ENCODE measurements at regions not wholly inside any gene's neighbourhood (a gene's known extent, or its start where the extent isn't known, plus 50 kb on each side); places are given as distances from the start of the nearest gene placed in this dataset.
A peak's percentile ranks its signal among the peaks of the same experiment; 100 is the strongest.
"Not testable (repeated sequence)": the region's sequence is repeated elsewhere in the genome, so short reads cannot be mapped to it uniquely, and the experiment has no call there.

DNA sequence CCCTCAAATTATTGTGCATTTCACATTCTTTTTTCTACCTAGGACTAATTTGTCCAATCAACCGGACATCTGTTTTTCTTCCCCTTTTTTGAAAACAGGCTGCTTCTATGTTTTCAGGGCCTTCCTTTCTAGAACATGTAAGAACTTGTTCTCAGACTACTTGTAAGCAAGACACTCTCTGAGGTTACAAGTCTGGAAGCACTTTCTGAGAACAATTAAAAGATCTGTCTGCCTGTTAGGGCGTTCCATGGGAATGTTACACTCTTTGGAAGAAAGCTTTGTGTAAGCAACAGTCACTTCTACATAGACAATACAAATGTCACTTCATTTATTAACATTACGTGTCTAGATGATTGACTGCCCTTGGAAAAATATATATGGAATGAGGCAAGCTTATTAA is 50.9 kb upstream of the HSPB3 start:
- no peak for FAIRE-seq

DNA sequence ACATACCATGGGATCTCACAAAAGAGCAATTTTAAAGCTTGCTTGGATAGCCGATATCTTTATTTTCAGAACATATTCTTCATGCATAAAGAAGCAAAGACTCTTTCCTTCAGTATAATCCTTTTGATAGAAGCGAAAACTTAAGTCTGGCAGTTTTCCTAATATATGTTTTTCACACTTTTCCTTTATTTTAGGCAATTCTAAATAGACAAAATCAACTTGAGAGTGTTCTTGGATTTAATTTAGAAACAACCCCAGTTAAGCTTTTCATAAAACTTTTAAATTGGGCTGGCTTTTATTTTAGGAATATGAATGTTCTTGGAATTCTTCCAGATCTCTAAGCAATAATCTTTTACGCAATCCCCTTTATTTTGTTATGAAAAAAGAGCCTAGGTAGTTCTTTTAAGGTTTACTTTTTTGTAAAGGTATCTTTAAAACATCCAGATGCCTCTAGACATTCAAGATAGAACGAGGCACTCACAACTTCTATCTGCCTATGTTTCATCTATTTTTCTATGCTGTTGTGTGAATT is 51.5 kb upstream of the HSPB3 start:
- no peak for FAIRE-seq

DNA sequence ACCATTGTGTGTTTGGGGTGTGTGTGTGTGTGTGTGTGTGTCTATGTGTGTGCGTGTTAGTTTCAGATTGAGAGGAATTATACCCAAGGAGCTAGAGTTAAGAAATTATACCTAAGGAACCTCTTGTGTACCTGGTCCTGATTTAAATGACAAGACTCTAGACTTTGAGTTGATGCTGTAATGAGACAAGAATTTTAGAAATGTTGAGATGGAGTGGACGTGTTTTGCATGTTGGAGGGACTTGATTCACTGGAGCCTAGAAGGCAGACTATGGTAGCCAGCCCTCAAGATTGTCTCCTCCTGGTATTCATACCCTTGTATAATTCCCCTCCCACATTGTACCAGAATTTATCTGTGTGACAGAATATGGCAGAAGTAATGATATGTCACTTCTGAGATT is 52.4 kb upstream of the HSPB3 start:
- no peak for FAIRE-seq

DNA sequence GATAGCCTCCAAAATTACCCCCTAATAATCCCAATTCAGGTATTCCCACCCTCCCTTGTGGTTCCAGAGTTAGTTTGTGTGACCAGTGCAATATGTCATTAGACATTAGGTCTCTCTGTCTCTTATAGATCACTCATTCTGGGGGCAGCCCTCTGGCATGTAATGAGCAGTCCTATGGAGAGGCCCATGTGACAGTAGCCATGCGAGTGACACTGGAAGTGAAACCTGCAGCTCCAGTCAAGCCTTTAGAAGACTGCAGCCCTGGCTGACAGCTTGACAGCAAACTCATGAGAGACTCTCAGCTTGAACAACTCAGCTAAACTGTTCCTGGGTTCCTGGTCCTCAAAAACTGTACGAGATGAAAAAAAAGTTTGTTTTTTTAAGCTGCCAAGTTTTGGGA is 54.0 kb upstream of the HSPB3 start:
- FAIRE-seq, result no peak

DNA sequence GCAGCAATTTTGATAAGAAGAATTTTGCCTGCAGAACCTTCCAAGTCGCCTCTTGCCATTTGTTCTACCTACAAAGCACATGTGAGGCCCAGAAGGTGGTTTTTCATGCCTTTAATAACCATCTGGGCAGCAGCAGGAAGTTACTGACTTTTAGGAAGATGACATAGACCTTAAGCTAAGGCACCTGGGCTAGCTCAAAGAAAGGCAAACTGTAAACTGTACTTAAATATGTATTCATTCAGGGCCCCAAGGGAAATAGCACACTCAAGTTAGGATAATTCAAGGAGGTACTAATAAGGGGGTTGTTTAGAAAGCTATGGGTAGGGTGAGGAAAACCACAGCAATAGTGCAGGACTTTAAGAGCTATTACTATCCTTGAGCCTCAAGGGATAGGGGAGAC is 57.3 kb upstream of the HSPB3 start:
- no peak for FAIRE-seq

DNA sequence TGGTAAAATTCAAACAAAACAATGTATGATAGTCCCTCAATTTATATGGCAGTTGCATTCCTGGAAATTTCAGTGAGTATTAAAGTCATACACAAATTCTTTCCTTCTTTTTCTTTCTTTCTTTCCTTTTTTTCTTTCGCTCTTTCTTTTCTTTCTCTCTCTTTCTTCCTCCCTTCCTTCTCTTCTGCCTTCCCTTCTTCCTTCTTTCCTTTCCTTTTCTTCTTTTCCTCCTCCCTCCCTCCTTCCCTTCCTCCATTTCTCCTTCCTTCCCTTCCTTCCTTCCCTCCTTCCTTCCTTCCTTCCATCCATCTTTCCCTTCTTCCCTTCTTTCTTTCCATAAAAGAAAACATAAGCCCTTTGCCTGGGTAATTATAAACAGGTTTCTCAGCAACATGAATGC is 58.1 kb upstream of the HSPB3 start:
- FAIRE-seq, result no peak

GRCh38 chr5:54393007-54393406 is 62.5 kb upstream of the HSPB3 start:
- not testable (repeated sequence) for FAIRE-seq

GRCh38 chr5:54390539-54391031 is 64.9 kb upstream of the HSPB3 start:
- FAIRE-seq, result no peak

- FAIRE-seq, result peak; percentile 99
Measured at GRCh38 chr5:54390015-54390414, 65.5 kb upstream of the HSPB3 start.

- not testable (repeated sequence) for FAIRE-seq
Measured at GRCh38 chr5:54389399-54389798, 66.1 kb upstream of the HSPB3 start.

DNA sequence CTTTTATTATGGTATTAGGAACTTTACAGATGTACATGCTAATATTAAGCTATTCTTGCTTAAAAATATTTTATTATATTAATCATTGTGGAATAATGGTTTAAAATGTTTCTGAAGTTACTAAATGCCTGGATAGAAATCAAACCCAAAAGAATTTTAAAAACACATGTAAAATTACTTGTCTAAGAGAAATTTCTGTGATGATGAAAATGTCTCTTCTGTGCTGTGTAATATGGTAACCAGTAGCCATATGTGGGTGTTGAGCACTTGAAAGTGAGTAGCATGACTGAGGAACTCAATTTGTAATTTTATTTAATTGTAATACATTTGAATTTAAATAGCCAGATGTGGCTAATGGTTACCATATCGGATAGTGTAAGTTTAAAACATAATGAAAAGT is 66.7 kb upstream of the HSPB3 start:
- no peak for FAIRE-seq

DNA sequence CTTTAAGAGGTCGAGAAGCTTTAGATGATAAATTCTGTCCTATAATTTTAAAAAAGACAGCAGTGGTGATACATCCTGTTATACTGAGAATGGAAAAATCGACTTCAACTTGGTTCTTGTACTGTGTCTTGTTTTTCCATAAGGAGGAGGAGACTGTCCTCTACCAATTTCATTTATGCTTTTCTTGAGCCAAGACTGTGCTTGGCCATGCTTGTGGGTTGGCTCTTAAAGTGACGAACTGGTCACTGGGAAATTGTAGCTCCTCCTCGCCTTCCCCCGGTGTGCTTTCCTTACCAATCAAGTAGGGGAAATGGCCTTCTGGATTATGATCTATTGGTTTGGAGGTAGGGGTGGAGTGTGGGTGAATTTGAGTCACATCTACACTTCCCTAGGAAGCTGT is 67.1 kb upstream of the HSPB3 start:
- no peak for FAIRE-seq

GRCh38 chr5:54387659-54388232 is 67.8 kb upstream of the HSPB3 start:
- FAIRE-seq, result peak; percentile 9

DNA sequence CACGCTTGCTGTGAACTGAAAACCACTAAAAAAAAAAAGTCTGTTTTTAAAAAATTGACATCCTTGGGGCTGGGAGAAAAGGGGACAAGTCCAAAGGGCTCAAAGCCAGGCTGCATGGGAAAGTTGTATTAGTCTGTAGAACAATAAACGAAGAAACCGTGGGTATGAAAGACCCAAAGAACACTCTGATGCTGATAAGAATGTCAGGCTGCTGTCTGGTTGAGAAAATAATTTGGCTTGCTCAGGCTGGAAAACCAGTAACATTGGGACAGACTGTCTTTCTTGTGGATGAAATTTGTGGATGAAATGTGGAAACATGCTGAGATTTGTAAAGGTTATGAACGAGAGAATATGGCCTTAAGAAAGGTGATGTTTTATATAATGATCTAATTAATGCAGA is 68.5 kb upstream of the HSPB3 start:
- FAIRE-seq, result no peak

- FAIRE-seq, result no peak
Measured at GRCh38 chr5:54385994-54386393, 69.5 kb upstream of the HSPB3 start.

GRCh38 chr5:54384356-54384933 is 71.1 kb upstream of the HSPB3 start:
- FAIRE-seq, result no peak

DNA sequence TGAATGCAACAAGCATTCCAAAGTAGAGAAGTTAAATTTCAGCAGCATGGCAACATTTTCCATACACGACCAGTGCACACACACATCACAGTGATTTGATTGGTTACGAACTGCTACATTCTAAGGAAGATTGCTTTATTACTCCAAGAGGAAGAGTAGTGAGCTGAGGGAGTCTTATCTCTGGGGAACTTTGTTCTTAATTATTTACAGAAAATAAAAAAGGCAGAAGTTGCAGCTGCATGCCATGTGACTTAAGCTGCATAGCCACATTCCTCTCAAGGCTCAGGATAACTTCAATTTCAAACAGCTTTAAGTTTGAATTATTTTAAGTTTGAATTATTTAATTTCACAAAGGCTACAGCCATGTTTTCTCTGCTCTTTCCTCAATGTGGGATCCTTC is 71.6 kb upstream of the HSPB3 start:
- FAIRE-seq, result no peak

DNA sequence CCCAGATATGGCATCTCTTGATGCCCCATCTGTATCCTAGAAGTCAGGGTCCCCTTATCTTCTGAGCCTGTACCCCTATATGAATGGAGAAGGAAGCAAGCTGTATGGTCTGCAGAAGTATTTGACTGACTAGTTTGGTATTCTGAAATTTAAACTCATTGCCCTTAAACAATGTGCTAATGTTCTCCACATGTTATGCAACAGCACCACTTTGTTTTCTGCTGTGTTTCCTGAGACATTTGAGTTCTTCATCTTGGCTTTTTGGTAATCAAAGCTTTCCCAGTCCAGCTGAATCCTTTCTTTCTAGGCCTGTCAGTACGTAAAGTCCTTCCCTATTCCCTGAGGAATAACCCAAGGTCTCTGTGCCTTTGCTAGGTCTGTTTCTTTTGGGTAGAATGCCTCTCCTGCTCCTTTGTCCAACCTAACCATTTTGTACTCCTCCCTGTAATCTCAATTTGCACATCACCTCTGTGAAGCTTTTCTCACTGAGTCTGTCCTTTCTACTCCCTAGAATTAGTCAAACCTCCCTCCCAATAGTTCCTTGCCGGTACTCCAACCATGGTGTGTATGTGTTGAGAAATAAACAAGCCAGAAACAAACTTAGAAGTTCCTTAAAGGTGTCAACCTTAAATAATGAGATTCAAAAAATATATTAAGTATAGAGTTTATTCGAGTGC is 72.1 kb upstream of the HSPB3 start:
- no peak for FAIRE-seq

GRCh38 chr5:54381319-54381718 is 70.9 kb upstream of the ARL15 start:
- not testable (repeated sequence) for FAIRE-seq

GRCh38 chr5:54379590-54379989 is 69.2 kb upstream of the ARL15 start:
- no peak for FAIRE-seq

GRCh38 chr5:54378707-54379106 is 68.3 kb upstream of the ARL15 start:
- FAIRE-seq, result no peak

DNA sequence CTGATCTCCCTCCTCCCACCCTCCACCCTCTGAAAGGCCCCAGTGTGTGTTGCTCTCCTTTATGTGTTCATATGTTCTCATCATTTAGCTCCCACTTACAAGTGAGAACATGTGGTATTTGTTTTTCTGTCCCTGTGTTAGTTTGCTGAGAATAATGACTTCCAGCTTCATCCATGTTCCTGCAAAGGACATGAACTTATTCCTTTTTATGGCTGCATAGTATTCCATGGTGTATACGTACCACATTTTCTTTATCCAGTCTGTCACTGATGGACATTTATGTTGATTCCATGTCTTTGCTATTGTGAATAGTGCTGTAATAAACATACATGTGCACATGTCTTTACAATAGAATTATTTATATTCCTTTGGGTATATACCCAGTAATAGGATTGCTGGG is 67.0 kb upstream of the ARL15 start:
- not testable (repeated sequence) for FAIRE-seq

GRCh38 chr5:54370982-54371381 is 60.6 kb upstream of the ARL15 start:
- peak; percentile 60 for FAIRE-seq

GRCh38 chr5:54367844-54368243 is 57.5 kb upstream of the ARL15 start:
- FAIRE-seq, result peak; percentile 36

All from islet of Langerhans (tissue), 1 donor.